SK-N-MC (cell line): ENCODE measurements at regions not wholly inside any gene's neighbourhood (a gene's known extent, or its start where the extent isn't known, plus 50 kb on each side); places are given as distances from the start of the nearest gene placed in this dataset.
"Not testable (repeated sequence)": the region's sequence is repeated elsewhere in the genome, so short reads cannot be mapped to it uniquely, and the experiment has no call there.

ENCODE experiments used
- DNase-seq: peaks from one replicate; pipeline ENCODE4 v3.0.0-alpha.2; 2011; ENCODE audit warnings: low read depth, low spot score
- H3K27ac ChIP-seq: fragments of 200-600 bp; sonication (generic); 2 replicates; pipeline ENCODE4 v1.5.1; 2016; ENCODE audit warnings: mixed run types
- H3K36me3 ChIP-seq: fragments of 200-600 bp; sonication (generic); 2 replicates; pipeline ENCODE4 v1.6.1; 2017; ENCODE audit warnings: antibody characterized with exemption, low read length, mixed read lengths; ENCODE audit not compliant: insufficient read depth
- H3K4me3 ChIP-seq: fragments of 200-600 bp; sonication (generic); 2 replicates; pipeline ENCODE4 v1.5.1; 2016
- H3K9ac ChIP-seq: fragments of 200-600 bp; sonication (generic); 2 replicates; pipeline ENCODE4 v1.8.0; 2017; ENCODE audit warnings: mixed run types, mixed read lengths; ENCODE audit not compliant: insufficient read length
- H3K9me3 ChIP-seq: fragments of 200-600 bp; sonication (generic); 2 replicates; pipeline ENCODE4 v1.6.1; 2017; ENCODE audit warnings: low read depth, mild to moderate bottlenecking, antibody characterized with exemption, low read length, moderate library complexity, mixed read lengths
- EZH2 ChIP-seq: fragments of 200-600 bp; sonication (generic); IDR thresholded peaks from one replicate; pipeline ENCODE4 v1.6.1; 2017; ENCODE audit warnings: antibody characterized with exemption
- FOXP2 ChIP-seq: optimal IDR thresholded peaks from 2 replicates; pipeline ENCODE3; 2011; ENCODE audit warnings: mild to moderate bottlenecking, moderate library complexity; ENCODE audit not compliant: insufficient read depth; ENCODE audit errors: extremely low read length, control extremely low read depth
- POLR2AphosphoS5 ChIP-seq: IDR thresholded peaks from 2 replicates; pipeline ENCODE4 v1.6.1; 2012; ENCODE audit warnings: mild to moderate bottlenecking, low read depth, low read length, borderline replicate concordance

- H3K27ac ChIP-seq: no peak overlapping the region
- no peaks in the 10 kb centered on the region for H3K9me3 ChIP-seq
- DNase-seq: no peak
- H3K9ac ChIP-seq: no peak overlapping the region
- H3K4me3 ChIP-seq: no peak overlapping the region
- no peak for TF ChIP-seq POLR2AphosphoS5
- TF ChIP-seq EZH2: no peak
- TF ChIP-seq FOXP2: no peak
- H3K36me3 ChIP-seq: no peaks in the 10 kb centered on the region
Observed at GRCh38 chr3:6447166-6447801, 413.6 kb upstream of the GRM7 start.

GRCh38 chr3:6448011-6448410, 412.9 kb upstream of the GRM7 start:
- TF ChIP-seq EZH2 (no peak), POLR2AphosphoS5 (no peak), FOXP2 (no peak)
- Histone ChIP-seq H3K4me3 (no peak overlapping the region), H3K9ac (no peak overlapping the region), H3K36me3 (no peaks in the 10 kb centered on the region), H3K27ac (no peak overlapping the region), H3K9me3 (no peaks in the 10 kb centered on the region)
- no peak for DNase-seq

DNA sequence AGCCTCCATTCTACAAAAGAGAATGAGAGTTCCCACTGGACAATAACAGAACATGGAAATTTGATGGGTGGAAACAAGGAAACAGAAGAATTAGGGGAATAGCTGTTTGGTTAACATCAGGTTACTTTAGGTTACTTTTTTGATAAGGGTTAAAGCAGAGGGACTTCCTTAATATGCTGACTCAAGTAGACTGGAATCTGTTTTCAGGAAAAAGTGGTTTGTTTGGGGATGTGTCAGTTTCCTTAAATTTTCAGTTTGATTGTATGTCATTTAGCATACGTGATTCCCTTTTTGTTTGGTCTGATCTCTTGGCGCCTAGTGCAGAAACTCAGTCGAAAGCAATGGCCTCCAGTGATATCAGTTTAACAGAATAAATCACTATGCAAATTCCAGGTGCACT, 411.8 kb upstream of the GRM7 start:
- Histone ChIP-seq H3K9me3 (no peaks in the 10 kb centered on the region), H3K36me3 (no peaks in the 10 kb centered on the region), H3K4me3 (no peak overlapping the region), H3K27ac (no peak overlapping the region), H3K9ac (no peak overlapping the region)
- DNase-seq: no peak
- TF ChIP-seq EZH2 (no peak), FOXP2 (no peak), POLR2AphosphoS5 (no peak)

- DNase-seq: no peak
- no peak overlapping the region for H3K27ac ChIP-seq
- no peaks in the 10 kb centered on the region for H3K36me3 ChIP-seq
- H3K9ac ChIP-seq: no peak overlapping the region
- TF ChIP-seq FOXP2 (no peak), POLR2AphosphoS5 (no peak)
- H3K4me3 ChIP-seq: no peak overlapping the region
- H3K9me3 ChIP-seq: no peaks in the 10 kb centered on the region
Observed at GRCh38 chr3:6452974-6453373, 407.9 kb upstream of the GRM7 start.

DNA sequence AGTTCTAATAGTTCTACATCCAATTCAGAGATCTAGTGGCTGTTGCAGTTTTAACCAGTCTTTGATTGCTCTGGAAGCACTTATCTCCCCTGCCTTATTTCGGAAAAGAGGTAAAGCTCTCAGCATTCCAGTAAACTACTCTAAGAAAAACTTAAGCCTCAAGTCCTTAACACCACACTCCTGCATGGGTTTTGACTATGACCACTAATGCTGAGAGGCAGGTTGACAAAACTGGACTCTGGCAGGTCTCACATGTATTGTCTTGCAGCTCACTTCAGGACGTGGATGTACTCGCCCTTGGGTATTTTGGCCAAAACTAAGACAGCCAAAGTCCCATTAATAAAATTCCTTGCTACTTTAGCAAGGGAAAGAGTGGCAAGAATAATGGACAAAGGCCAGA, 405.9 kb upstream of the GRM7 start:
- Histone ChIP-seq H3K36me3 (no peaks in the 10 kb centered on the region), H3K27ac (no peak overlapping the region), H3K4me3 (no peak overlapping the region), H3K9me3 (no peaks in the 10 kb centered on the region), H3K9ac (no peak overlapping the region)
- TF ChIP-seq EZH2 (no peak), POLR2AphosphoS5 (no peak), FOXP2 (no peak)
- no peak for DNase-seq

- no peak overlapping the region for H3K9ac ChIP-seq
- TF ChIP-seq EZH2 (no peak), POLR2AphosphoS5 (no peak), FOXP2 (no peak)
- H3K36me3 ChIP-seq: no peaks in the 10 kb centered on the region
- no peak overlapping the region for H3K27ac ChIP-seq
- no peak overlapping the region for H3K4me3 ChIP-seq
- DNase-seq: no peak
- no peaks in the 10 kb centered on the region for H3K9me3 ChIP-seq
Observed at GRCh38 chr3:6467186-6467585, 393.7 kb upstream of the GRM7 start.

- H3K36me3 ChIP-seq: no peaks in the 10 kb centered on the region
- no peaks in the 10 kb centered on the region for H3K9me3 ChIP-seq
- H3K27ac ChIP-seq: no peak overlapping the region
- no peak overlapping the region for H3K9ac ChIP-seq
- H3K4me3 ChIP-seq: no peak overlapping the region
- TF ChIP-seq POLR2AphosphoS5 (no peak), FOXP2 (no peak), EZH2 (no peak)
- DNase-seq: no peak
Observed at GRCh38 chr3:6468589-6468988, 392.3 kb upstream of the GRM7 start.

- no peaks in the 10 kb centered on the region for H3K9me3 ChIP-seq
- TF ChIP-seq EZH2: no peak
- TF ChIP-seq FOXP2: no peak
- TF ChIP-seq POLR2AphosphoS5: no peak
- no peaks in the 10 kb centered on the region for H3K36me3 ChIP-seq
Observed at GRCh38 chr3:6471744-6472143, 389.2 kb upstream of the GRM7 start.

GRCh38 chr3:6490487-6491327, 370.2 kb upstream of the GRM7 start:
- peak overlapping the region; percentile 85 for H3K4me3 ChIP-seq

More at GRCh38 chr3:6471744-6472143, 389.2 kb upstream of the GRM7 start:
- no peak overlapping the region for H3K4me3 ChIP-seq
- no peak overlapping the region for H3K9ac ChIP-seq
- DNase-seq: no peak
- H3K27ac ChIP-seq: no peak overlapping the region

More at GRCh38 chr3:6490487-6491327, 370.2 kb upstream of the GRM7 start:
- not testable (repeated sequence) for DNase-seq, H3K9me3 ChIP-seq
- H3K9ac ChIP-seq: peak overlapping the region; percentile 95
- peak overlapping the region; percentile 75; the same call in 1 of the 2 replicates for H3K27ac ChIP-seq
- peaks cover 12% of the 10 kb centered on the region; the same call in 1 of the 2 replicates for H3K36me3 ChIP-seq
